Adrenal gland (tissue), 9 donors: ENCODE measurements at regions not wholly inside any gene's neighbourhood (a gene's known extent, or its start where the extent isn't known, plus 50 kb on each side); places are given as distances from the start of the nearest gene placed in this dataset.
A peak's percentile ranks its signal among the peaks of the same experiment; 100 is the strongest.

Source experiments
- DNase-seq, 7 donors: peaks; one replicate each; pipeline ENCODE4 v3.0.0-alpha.2; 2019 to 2020
- H3K27ac ChIP-seq, 5 donors: fragments of 200-600 bp; sonication (generic) in 4 of 5; 1 replicate in 3 of 5; 2 replicates in 2 of 5; pipeline versions ENCODE4 v1.5.1 to v1.8.0; 2016 to 2020; ENCODE audit warnings: mild to moderate bottlenecking in 1 of 5
- H3K27me3 ChIP-seq: fragments of 200-600 bp; 2 replicates; pipeline ENCODE4 v1.8.0; 2021
- H3K36me3 ChIP-seq, 2 donors: fragments of 200-600 bp; replicated peaks in 1 of 2; 1 replicate in 1 of 2; 2 replicates in 1 of 2; pipeline versions ENCODE4 v1.5.1 to v1.8.0; 2018 to 2022
- H3K4me1 ChIP-seq, 2 donors: fragments of 200-600 bp; replicated peaks in 1 of 2; 1 replicate in 1 of 2; 2 replicates in 1 of 2; pipeline versions ENCODE4 v1.5.1 to v1.8.0; 2018 to 2021
- H3K4me3 ChIP-seq, 4 donors: fragments of 200-600 bp; sonication (generic) in 3 of 4; one replicate each; pipeline ENCODE4 v1.5.1; 2016 to 2018
- H3K9me3 ChIP-seq, 3 donors: fragments of 200-600 bp; sonication (generic) in 1 of 3; replicated peaks in 1 of 3; 1 replicate in 2 of 3; 2 replicates in 1 of 3; pipeline versions ENCODE4 v1.5.1 to v1.8.0; 2016 to 2021
- CTCF ChIP-seq, 6 experiments: fragments of 450-650 bp in 4 of 6; fragments of 200-600 bp in 2 of 6; sonication (generic) in 1 of 6; IDR thresholded peaks; 1 replicate in 5 of 6; 2 replicates in 1 of 6; pipeline versions ENCODE4 v1.5.1 to v1.8.0; 2016 to 2021; ENCODE audit warnings: antibody characterized with exemption in 6 of 6, mild to moderate bottlenecking in 2 of 6, moderate library complexity in 1 of 6
- POLR2A ChIP-seq, 2 donors: fragments of 450-650 bp; IDR thresholded peaks; one replicate each; pipeline ENCODE4 v1.6.1; 2017; ENCODE audit warnings: antibody characterized with exemption in 2 of 2, mild to moderate bottlenecking in 2 of 2, moderate library complexity in 1 of 2
- WGBS, 4 donors: extraction: QIAGEN DNeasy Blood & Tissue Kit in 2 of 4; methylation state at CpG; one replicate each; pipeline versions ENCODE4 v1.1.5 to v1.1.7; 2013 to 2017; 5-methylcytosine and 5-hydroxymethylcytosine counted together
- intact Hi-C, 2 donors: fragments of 100-400 bp; cut with DNase I; formaldehyde crosslinking; loops; one replicate each; pipeline versions ENCODE4 v1.14.1 to v1.15.0; 2022 to 2023
- donor health status: healthy with polysubstance abuse.
- donor health status: Bipolar disorder and iron deficiency.
- donor health status: DM: yes; HTN: yes; CAD: no.
- donor health status: DM: no; HTN: no; CAD: no.
- donor health status: DM: no; HTN: no; CAD: no.

- 87 to 91% (median 90%) methylated on average over 8 to 9 of the region's 9 CpGs for WGBS, 4 donors
- DNase-seq, result no peak
- peak overlapping the region; percentile 14 to 88 (median 74) for H3K27ac ChIP-seq
- H3K4me1 ChIP-seq, result peaks cover 10 to 16% of the 10 kb centered on the region in 2 donors
- no peak for TF ChIP-seq POLR2A (IDR thresholded peaks at IDR 0.05)
- no peak for TF ChIP-seq CTCF (IDR thresholded peaks at IDR 0.05)
- H3K36me3 ChIP-seq, result no peaks in the 10 kb centered on the region
- H3K4me3 ChIP-seq, result no peak overlapping the region
- intact Hi-C loops, result no loop called here
- H3K27me3 ChIP-seq, result no peaks in the 10 kb centered on the region
- H3K9me3 ChIP-seq, result no peaks in the 10 kb centered on the region
Observed at GRCh38 chr2:43031471-43032212, 194.8 kb downstream of the ZFP36L2 start.

- Histone ChIP-seq H3K36me3 (no peaks in the 10 kb centered on the region), H3K27ac (peak overlapping the region in 1 of 5 donors; percentile 10), H3K4me1 (peaks cover 10 to 16% of the 10 kb centered on the region in 2 donors), H3K9me3 (no peaks in the 10 kb centered on the region), H3K4me3 (no peak overlapping the region), H3K27me3 (no peaks in the 10 kb centered on the region)
- TF ChIP-seq POLR2A (IDR thresholded peaks at IDR 0.05) (no peak), CTCF (IDR thresholded peaks at IDR 0.05) (no peak)
- 85 to 97% (median 89%) methylated on average over 10 of the region's 10 CpGs for WGBS, 4 donors
- no peak for DNase-seq
- intact Hi-C loops, result no loop called here
Observed at GRCh38 chr2:43030551-43031307, 195.7 kb downstream of the ZFP36L2 start.

- DNase-seq, result no peak
- Histone ChIP-seq H3K27me3 (no peaks in the 10 kb centered on the region), H3K27ac (no peak overlapping the region), H3K4me1 (peaks cover 10 to 16% of the 10 kb centered on the region in 2 donors), H3K4me3 (no peak overlapping the region), H3K9me3 (no peaks in the 10 kb centered on the region), H3K36me3 (no peaks in the 10 kb centered on the region)
- TF ChIP-seq POLR2A (IDR thresholded peaks at IDR 0.05) (no peak), CTCF (IDR thresholded peaks at IDR 0.05) (no peak)
- intact Hi-C loops, result loop anchor here (5.0 to 10.0 kb wide), 3 partner anchors 54 to 203 kb away; no protein-coding TSS in a partner anchor
- WGBS, 4 donors, result 60 to 82% (median 76%) methylated on average over 2 to 3 of the region's 3 CpGs
Observed at GRCh38 chr2:43029186-43029585, 197.2 kb downstream of the ZFP36L2 start.

GRCh38 chr2:43028188-43028587 is 198.2 kb downstream of the ZFP36L2 start:
- no peak for DNase-seq
- Histone ChIP-seq H3K4me1 (peaks cover 10 to 16% of the 10 kb centered on the region in 2 donors), H3K27me3 (no peaks in the 10 kb centered on the region), H3K9me3 (no peaks in the 10 kb centered on the region), H3K27ac (no peak overlapping the region), H3K4me3 (no peak overlapping the region), H3K36me3 (no peaks in the 10 kb centered on the region)
- TF ChIP-seq CTCF (IDR thresholded peaks at IDR 0.05) (no peak), POLR2A (IDR thresholded peaks at IDR 0.05) (no peak)
- intact Hi-C loops, result loop anchor here (5.0 to 10.0 kb wide), 3 partner anchors 53 to 204 kb away; no protein-coding TSS in a partner anchor
- 74 to 89% (median 83%) methylated on average over 4 to 6 of the region's 6 CpGs for whole genome bisulfite sequencing, 4 donors
